HG02610 (cell line): ENCODE measurements at regions not wholly inside any gene's neighbourhood (a gene's known extent, or its start where the extent isn't known, plus 50 kb on each side); places are given as distances from the start of the nearest gene placed in this dataset.

Source experiments
- ATAC-seq: cut with Tn5 transposase; IDR thresholded peaks from one replicate; pipeline ENCODE4 v1.9.1; 2021; ENCODE audit warnings: mild to moderate bottlenecking, moderate library complexity; ENCODE audit not compliant: unreplicated experiment

- no peak for ATAC-seq
Observed at GRCh38 chr2:217328622-217328978, 468.7 kb upstream of the TNP1 start.

GRCh38 chr2:217327953-217328621 is 468.2 kb upstream of the TNP1 start:
- no peak for ATAC-seq

- ATAC-seq: no peak
Observed at GRCh38 chr2:217326238-217327022, 466.6 kb upstream of the TNP1 start.

GRCh38 chr2:217325816-217326215 is 466.0 kb upstream of the TNP1 start:
- ATAC-seq: no peak

GRCh38 chr2:217325251-217325650 is 465.4 kb upstream of the TNP1 start:
- no peak for ATAC-seq

- peak; percentile 67 for ATAC-seq
Observed at GRCh38 chr2:217316743-217317142, 456.9 kb upstream of the TNP1 start.

GRCh38 chr2:217314021-217314460 is 454.2 kb upstream of the TNP1 start:
- ATAC-seq: no peak

GRCh38 chr2:217313386-217313785 is 453.5 kb upstream of the TNP1 start:
- no peak for ATAC-seq

- ATAC-seq: no peak
Observed at GRCh38 chr2:217309056-217309455, 449.2 kb upstream of the TNP1 start.

GRCh38 chr2:217307023-217307422 is 447.2 kb upstream of the TNP1 start:
- ATAC-seq: no peak

- ATAC-seq: no peak
Observed at GRCh38 chr2:217305882-217306281, 446.0 kb upstream of the TNP1 start.

GRCh38 chr2:217304582-217304981 is 444.7 kb upstream of the TNP1 start:
- ATAC-seq: no peak

- ATAC-seq: no peak
Observed at GRCh38 chr2:217302856-217303255, 443.0 kb upstream of the TNP1 start.

- no peak for ATAC-seq
Observed at GRCh38 chr2:217301142-217301925, 441.5 kb upstream of the TNP1 start.

- ATAC-seq: no peak
Observed at GRCh38 chr2:217299590-217299989, 439.7 kb upstream of the TNP1 start.

- ATAC-seq: no peak
Observed at GRCh38 chr2:217297096-217297495, 437.2 kb upstream of the TNP1 start.

GRCh38 chr2:217294818-217295217 is 435.0 kb upstream of the TNP1 start:
- no peak for ATAC-seq

- no peak for ATAC-seq
Observed at GRCh38 chr2:217294211-217294610, 434.3 kb upstream of the TNP1 start.

GRCh38 chr2:217293607-217294006 is 433.7 kb upstream of the TNP1 start:
- ATAC-seq: no peak

- ATAC-seq: no peak
Observed at GRCh38 chr2:217293046-217293445, 433.2 kb upstream of the TNP1 start.

- no peak for ATAC-seq
Observed at GRCh38 chr2:217291259-217291658, 431.4 kb upstream of the TNP1 start.

GRCh38 chr2:217290467-217290866 is 430.6 kb upstream of the TNP1 start:
- no peak for ATAC-seq
